HUDEP-2 (cell line): ENCODE measurements at regions not wholly inside any gene's neighbourhood (a gene's known extent, or its start where the extent isn't known, plus 50 kb on each side); places are given as distances from the start of the nearest gene placed in this dataset.
A peak's percentile ranks its signal among the peaks of the same experiment; 100 is the strongest.
"Not testable (repeated sequence)": the region's sequence is repeated elsewhere in the genome, so short reads cannot be mapped to it uniquely, and the experiment has no call there.

ENCODE experiments used
- DNase-seq, 76 experiments: peaks; one replicate each; lab custom pipeline; 2025; ENCODE audit not compliant: unreplicated experiment in 76 of 76; lab: John Stamatoyannopoulos, UW

DNA sequence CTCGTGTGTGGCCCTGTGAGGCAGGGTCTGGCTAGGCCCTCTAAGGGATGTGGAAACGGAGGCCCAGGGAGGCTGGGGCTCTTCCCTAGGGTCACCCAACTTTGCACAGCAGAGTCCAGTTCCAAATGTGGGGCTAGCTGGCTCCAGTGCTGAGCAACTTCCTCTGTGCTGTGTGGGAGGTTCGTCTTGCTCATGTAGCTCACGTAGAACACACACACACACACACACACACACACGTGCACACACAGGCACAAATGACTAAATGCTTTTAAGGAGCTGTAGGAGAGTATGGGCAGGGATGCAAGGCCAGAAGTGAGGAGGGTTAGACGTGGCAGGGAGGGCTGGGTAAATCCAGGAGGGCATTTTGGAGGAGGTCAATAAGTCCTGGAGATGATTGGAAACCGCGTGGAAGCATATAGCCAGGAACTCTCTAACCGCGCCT lies 213.8 kb downstream of the RPLP1 start:
- no peak for DNase-seq

- no peak for DNase-seq
These were observed 214.5 kb downstream of the RPLP1 start for GRCh38 chr15:69666921-69667811.

DNA sequence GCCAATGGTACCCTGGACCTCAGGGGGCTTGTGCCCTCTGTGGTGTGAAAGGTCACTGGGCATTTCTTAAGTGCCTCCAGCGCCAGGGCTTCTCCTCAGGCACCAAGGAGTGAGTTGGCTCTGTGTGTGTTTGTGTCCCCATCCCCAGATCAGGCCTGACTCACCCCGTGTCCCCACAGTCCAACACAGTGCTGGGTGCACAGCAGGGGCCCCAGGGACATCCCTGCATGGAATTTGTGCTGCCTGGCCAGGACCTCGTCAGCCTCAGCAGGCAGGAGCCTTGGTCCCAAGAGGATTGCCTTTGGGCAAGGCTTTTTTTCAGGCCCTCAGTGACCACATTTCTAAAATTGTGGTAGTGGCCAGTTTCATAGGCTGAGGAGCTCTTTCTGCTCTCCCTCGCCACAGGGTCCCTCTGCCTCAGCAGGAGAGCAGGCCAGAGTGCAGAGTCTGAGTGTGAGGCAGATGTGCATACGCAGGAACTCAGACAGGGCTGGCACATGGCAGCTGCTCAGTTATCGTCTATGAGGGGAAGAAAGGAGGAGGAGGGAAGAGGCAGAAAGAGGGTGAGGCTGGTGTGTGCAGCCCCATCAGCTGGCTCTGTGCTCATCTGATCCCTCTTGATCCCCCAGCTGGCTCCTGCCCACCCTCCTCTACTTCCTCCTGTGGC lies 215.6 kb downstream of the RPLP1 start:
- DNase-seq = no peak

DNA sequence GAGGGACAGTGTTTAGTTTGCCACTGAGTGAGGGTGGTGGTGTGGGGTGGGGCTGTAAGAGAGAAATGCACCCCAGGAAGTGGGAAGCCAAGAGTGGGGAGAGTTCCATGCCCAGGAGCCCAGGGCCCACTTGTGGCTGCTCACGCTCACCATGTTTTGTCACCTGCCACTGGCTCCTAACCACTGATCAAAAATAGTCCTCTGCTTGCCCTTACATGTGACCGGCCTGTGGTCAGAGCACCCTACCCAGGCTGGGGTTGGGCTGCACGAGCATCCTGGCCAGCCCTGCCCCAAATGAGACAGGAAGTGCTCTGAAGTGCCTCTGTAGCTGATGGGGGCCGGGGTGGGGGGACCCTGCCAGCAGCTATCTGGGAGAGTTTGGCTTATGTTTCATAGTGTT lies 216.3 kb downstream of the RPLP1 start:
- DNase-seq = no peak

DNA sequence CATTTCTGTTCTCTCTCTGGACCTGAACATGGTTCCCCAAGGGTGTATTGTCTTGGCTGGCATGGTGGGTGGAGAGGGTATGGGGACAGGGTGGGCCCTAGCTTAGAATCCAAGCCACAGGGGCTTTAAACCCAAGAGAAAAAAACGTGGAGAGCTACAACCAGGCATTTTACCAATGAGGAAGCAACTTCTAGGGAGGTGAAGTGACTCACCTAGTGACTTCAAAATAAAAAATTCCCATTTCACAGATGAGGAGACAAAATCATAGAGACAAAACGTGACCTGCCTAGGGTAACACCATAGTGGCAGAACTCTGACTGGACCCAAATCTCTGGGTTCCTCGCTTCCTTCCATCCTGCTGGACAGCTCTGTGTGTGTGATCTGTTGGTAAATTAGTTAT lies 216.8 kb downstream of the RPLP1 start:
- no peak for DNase-seq

GRCh38 chr15:69673291-69673881 lies 220.8 kb downstream of the RPLP1 start:
- no peak for DNase-seq

DNA sequence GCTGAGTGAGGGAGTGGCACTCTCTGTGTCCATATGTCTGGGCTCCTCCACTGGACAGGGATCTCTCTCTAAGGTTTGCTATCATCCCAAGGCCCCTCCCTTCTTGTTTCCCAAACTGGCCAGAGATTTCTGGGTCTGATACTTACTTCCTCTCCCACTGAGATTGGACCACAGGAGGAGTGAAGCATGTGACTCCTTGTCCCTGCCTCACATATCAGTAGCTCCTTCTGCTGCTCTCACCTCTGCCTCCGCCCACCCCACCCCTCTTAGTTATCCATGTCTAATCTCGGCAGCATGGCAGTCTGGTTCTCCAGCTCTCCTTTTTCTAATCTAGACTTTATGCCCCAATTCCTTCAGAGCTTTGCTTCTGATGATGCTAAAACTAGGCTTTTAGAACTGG lies 223.1 kb downstream of the RPLP1 start:
- DNase-seq = peak in 17 of 76 experiments; percentile 1 to 38 (median 9)

- no peak for DNase-seq
These were observed 224.8 kb downstream of the RPLP1 start for GRCh38 chr15:69677403-69677802.

DNA sequence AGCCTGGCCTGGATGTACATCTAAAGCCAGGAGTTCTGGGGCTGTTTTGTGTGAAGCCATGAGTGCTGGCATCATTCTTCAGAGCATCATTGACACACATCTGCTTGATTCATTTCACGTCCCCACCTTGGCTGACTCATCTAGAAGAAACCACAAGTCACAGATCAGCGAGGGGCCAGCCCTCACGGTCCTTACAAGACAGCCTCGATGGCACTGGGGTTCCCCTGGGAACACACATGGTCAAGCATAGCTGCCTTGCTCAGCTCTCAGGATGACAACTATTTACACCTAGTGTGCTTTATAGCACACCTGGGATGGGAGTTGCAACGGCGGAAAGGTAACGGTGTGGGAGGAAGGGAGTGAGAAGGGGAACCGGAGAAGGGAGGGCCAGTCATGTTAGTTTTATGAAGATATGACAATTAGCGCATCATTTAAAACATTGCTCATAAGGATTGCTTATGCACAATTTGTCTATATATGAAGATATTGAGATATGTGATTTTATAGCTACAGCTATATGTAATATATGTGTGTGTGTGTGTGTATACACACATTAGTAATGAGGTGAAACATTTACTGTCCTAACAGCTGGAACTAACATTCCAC lies 227.1 kb downstream of the RPLP1 start:
- no peak for DNase-seq

DNA sequence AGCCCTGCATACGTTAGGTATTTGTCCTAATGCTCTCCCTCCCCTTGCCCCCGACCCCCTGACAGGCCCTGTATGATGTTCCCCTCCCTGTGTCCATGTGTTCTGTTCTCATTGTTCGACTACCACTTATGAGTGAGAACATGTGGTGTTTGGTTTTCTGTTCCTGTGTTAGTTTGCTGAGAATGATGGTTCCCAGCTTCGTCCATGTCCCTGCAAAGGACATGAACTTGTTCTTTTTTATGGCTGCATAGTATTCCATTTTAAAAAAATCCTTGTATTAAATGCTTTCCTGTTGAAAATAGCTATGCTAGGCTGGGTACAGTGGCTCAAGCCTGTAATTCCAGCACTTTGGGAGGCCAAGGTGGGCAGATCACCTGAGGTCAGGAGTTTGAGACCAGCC lies 232.2 kb downstream of the RPLP1 start:
- DNase-seq = not testable (repeated sequence)

- no peak for DNase-seq
These were observed 233.2 kb downstream of the RPLP1 start for GRCh38 chr15:69685512-69686452.

DNA sequence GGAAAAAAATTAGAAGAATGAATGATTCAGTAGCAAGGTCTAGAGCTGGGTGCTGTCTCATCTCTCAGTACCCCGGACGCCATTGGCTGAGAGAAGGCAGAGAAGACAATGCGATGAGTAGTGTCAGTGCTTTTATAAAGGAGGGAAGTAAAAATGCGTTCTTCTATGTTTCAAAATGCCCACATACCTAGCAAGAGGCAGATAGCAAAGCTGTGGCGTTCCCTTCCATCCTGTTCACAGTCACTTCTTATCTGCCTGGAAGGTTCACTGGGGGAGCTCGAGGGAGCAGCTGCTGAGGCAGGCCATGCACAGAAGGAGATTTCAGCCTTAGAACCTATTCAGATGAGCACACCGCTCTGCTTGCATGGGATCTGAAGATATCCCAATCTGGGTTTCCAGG lies 234.0 kb downstream of the RPLP1 start:
- no peak for DNase-seq

DNA sequence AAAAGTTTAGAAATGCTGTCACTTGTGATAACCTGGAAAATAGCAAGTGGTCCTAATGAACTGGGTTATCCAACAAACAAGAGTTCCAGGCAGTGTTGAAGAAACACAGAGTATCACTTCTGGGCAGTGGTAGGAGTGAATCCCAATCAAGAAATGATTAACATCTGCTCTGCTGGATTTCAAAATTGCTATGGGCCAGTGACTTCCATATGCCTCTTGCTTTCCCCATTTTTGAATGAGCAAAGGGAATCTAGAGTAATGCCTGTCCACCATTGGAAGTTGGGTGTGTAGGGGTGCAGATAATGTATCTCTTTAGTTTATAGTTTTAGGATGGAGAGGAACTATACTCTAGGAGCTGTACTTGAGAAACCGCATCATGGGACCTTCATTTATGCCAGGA lies 236.5 kb downstream of the RPLP1 start:
- no peak for DNase-seq

- DNase-seq = no peak
These were observed 238.8 kb downstream of the RPLP1 start for GRCh38 chr15:69691307-69692015.

- no peak for DNase-seq
These were observed 239.7 kb downstream of the RPLP1 start for GRCh38 chr15:69692342-69692741.

- no peak for DNase-seq
These were observed 240.4 kb downstream of the RPLP1 start for GRCh38 chr15:69693059-69693458.

DNA sequence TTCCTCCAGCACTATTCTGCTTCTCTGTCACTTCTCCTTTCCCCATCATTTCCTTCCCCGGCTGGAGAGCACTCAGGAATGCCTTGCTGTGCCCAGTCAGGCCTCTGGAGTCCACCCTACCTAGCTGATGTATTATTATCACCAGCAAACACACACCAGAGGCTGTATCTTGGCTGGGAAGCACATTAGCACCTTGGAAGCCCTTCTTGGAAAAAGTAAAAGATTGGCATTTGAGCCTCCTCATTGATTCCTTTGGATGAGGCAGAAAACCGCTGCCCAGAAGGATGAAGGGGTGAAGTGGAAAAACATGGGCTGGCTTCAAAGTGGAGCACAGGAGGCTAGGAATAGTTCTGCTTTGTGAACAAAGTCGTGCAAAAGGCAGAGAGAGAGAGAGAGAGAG lies 244.3 kb downstream of the RPLP1 start:
- no peak for DNase-seq

DNA sequence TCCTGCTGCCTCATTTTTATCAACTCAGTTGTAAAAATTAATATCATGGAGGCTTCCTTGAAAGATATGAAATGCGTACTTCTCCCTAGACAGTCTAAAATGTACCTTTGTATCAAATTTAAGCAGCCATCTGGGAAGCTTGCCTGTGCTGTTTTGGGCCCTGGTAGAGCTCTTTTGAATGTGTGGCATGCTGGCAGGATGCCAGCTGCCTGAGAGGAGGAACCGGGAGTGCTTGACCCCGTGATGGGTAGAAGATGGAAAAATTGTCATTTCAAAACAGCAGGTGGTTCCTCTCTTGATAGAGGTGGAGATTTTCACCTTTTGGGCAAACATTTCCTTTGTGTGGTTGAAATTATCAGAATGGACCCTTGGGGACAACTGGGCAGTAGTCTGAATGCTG lies 245.3 kb downstream of the RPLP1 start:
- no peak for DNase-seq

DNA sequence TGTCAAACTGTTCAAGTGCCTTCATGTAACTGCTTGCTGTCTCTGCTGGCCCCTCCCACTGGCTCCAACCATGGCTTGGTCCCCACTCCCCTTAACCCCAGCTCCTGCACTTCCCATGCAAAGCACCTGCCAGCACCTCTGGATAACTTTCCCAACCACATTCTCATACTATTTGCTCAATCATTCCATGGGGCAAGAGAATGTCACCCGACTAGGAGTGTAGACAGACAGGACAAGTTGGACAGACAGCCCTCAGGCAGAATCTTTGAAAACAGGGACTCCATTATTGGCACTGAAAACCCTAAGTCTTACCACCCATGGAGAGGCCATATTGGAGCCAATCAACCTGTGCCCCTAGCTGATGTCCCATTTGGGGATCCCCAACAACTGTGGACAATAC lies 246.5 kb downstream of the RPLP1 start:
- DNase-seq = no peak

GRCh38 chr15:69700380-69700779 lies 247.8 kb downstream of the RPLP1 start:
- no peak for DNase-seq
